Gastrocnemius medialis (tissue), 4 donors: ENCODE measurements at regions not wholly inside any gene's neighbourhood (a gene's known extent, or its start where the extent isn't known, plus 50 kb on each side); places are given as distances from the start of the nearest gene placed in this dataset.
"Not testable (repeated sequence)": the region's sequence is repeated elsewhere in the genome, so short reads cannot be mapped to it uniquely, and the experiment has no call there.

Experiments
- CTCF ChIP-seq, 5 experiments: fragments of 450-650 bp in 3 of 5; fragments of 200-600 bp in 2 of 5; sonication (generic) in 2 of 5; IDR thresholded peaks in 4 of 5; conservative IDR thresholded peaks in 1 of 5; 1 replicate in 4 of 5; 2 replicates in 1 of 5; pipeline ENCODE4 v1.5.1; 2016 to 2019; ENCODE audit warnings: antibody characterized with exemption in 5 of 5, mild to moderate bottlenecking in 3 of 5, moderate library complexity in 3 of 5
- POLR2A ChIP-seq, 2 donors: fragments of 450-650 bp; IDR thresholded peaks; one replicate each; pipeline ENCODE4 v1.6.1; 2017; ENCODE audit warnings: antibody characterized with exemption in 2 of 2, mild to moderate bottlenecking in 2 of 2, moderate library complexity in 2 of 2

- TF ChIP-seq CTCF (IDR thresholded peaks at IDR 0.05 in 4 of 5, conservative IDR thresholded peaks at IDR 0.05 in 1 of 5); POLR2A (IDR thresholded peaks at IDR 0.05): not testable (repeated sequence)
Measured at GRCh38 chr4:118435415-118435814, 82.6 kb upstream of the PRSS12 start.
